ENCODE measurements at regions not wholly inside any gene's neighbourhood (a gene's known extent, or its start where the extent isn't known, plus 50 kb on each side); places are given as distances from the start of the nearest gene placed in this dataset.

GRCh38 chr13:63005625-63006024, 1590.0 kb upstream of the PCDH20 start:
- TF ChIP-seq ISL1 (CRISPR knock-in tag; IDR thresholded peaks at IDR 0.05): no peak
- no peak for TF ChIP-seq RARB (CRISPR knock-in tag; IDR thresholded peaks at IDR 0.05)
- no peak for TF ChIP-seq SNAI2 (CRISPR knock-in tag; IDR thresholded peaks at IDR 0.05)
- no peak for TF ChIP-seq PPARA (CRISPR knock-in tag; IDR thresholded peaks at IDR 0.05; ENCODE audit: borderline replicate concordance)
- no peak for TF ChIP-seq PATZ1 (CRISPR knock-in tag; IDR thresholded peaks at IDR 0.05; ENCODE audit: borderline replicate concordance)
